GM19025 (cell line): ENCODE measurements at regions not wholly inside any gene's neighbourhood (a gene's known extent, or its start where the extent isn't known, plus 50 kb on each side); places are given as distances from the start of the nearest gene placed in this dataset.

Experiments
- ATAC-seq: cut with Tn5 transposase; IDR thresholded peaks from one replicate; pipeline ENCODE4 v1.9.1; 2021; ENCODE audit warnings: mild to moderate bottlenecking, low read depth, moderate library complexity; ENCODE audit not compliant: unreplicated experiment

DNA sequence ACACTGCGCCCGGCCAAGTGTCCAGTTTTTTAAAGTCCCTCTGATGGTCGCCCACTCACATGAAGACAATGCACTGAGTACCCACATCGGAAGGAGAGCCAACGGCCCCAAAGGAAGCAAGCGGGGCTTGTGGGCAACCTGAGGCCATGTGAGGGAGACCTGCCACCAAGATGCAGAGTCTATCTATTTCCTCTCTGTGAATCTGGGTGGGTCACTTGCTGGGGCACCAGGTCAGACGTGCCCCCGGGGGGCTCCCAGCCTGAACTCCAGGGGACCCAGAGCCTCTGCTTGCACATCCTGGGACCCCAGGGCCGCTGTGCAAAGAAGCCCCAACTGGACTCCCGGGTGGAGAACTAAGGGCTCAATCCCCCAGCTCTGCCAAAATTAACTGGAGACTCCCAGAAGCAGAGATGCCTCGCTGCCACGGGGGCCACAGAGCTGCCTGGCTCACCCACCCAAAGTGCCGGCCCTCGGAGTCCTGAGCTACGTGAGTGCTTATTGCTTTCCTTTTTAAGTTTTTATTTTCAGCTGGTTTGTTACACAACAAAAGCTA lies 106.4 kb downstream of the BRD1 start:
- no peak for ATAC-seq

DNA sequence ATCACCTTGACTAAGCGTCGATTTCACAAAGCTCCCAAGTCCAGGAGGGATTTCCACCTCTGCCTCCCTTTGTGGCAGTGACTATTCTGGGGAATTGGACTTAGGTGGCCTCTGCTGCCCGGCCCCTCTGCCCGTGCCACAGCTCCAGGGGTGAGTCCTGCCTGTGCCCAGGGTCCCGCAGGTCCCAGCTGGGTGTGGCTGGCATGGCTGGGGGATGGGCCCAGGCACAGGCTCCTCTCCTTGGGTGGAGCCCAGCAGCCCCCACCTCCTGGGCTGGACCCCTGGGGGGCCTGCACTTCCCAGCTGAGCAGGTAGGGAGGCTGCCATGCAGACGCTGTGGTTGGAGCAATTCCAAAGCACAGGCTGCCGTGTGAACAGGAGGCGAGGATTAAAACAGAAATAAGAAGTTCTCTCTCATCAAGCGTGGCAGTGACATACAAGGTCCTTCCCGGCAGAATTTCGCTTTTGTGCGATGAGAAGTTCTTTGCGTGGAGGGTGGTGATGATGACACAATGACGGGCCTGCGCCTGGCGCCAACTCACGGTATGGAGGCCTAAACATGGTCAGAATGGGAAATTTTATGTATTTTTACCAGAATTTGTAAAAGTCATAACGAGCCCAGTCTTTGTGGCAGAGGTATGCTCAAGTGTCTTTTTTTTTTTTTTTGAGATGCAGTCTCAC lies 107.3 kb downstream of the BRD1 start:
- no peak for ATAC-seq

DNA sequence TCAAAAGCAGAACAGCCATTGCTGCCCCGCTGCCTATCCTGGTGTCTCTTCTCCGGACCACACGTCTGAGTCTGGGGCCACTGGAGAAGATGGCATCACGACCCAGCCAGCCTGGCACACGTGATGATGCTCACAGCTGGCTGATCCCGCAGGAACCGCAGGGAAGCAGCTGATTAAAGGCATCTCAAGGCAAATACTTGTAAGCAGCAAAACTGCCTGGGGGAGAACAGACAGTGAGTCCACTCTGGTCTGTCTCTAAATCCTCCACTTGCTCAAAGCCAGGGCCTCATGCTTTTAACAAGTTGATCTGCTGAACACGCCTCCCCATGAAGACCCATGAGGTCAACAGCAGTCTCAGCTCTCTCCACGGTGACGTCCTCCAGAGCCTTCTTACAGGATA lies 108.6 kb downstream of the BRD1 start:
- ATAC-seq: no peak

DNA sequence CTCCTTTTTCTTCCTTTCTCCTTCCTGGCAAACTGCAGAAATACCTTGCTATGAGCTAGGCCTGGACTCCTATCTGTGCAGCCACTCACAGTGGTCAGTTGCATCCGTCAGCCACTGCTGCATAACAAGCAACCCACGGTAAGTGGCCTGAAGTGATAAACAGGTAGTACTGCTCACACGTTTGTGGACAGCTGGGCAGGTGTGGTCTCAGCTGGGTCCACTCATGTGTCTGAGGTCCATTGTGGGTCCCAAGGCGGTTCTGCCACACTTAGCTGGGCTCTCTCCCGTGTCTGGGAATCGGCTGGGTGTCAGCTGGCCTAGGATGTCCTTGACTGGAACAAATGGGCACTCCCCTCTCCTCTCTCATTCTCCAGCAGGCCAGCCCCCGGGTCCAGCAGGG lies 109.3 kb downstream of the BRD1 start:
- no peak for ATAC-seq

DNA sequence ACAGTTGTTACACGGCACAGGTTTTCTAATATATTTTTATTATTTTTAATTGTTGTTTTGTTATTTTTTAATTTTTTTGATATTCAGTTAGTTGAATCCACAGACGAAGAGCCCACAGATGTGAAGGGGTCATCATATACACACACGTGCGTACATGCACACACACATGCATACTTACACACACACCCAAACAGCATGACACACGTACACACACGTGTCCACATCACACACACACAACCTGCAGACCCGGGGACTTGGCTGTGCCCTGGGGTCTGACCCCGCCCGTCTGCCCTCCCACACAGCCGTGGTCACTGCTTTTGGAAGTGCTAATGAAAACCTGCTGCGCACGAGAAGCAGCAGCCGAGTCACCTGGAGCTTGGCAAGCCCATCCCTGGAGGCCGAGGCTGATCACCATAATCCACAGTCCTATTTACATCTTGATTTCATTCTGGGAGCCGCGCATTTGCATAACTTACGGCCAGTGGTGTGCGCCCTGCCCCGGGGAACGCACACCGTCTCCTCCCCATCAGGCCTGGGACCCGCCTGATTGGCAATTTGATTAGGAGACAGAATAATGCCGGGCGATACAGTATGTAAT lies 110.3 kb downstream of the BRD1 start:
- no peak for ATAC-seq

DNA sequence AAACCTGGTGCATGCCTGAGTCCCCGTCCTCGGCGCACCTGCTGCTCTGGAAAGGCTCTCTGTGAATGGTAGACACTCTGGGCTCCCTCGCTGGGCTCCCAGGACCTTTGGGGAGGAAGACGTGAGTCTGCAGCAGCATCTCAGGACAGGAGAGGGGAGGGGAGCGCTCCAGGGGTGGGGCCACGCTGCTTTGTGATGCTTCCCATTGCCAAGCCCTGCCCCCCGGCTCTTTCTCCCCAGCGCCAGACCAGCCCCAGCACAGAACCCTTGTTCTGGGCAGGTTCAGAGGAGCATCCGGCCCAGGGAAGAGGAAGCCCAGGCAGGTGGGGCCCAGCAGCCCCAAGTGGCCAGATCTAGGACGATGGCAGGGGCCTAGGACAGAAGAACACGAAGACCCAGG lies 111.2 kb downstream of the BRD1 start:
- ATAC-seq: no peak

DNA sequence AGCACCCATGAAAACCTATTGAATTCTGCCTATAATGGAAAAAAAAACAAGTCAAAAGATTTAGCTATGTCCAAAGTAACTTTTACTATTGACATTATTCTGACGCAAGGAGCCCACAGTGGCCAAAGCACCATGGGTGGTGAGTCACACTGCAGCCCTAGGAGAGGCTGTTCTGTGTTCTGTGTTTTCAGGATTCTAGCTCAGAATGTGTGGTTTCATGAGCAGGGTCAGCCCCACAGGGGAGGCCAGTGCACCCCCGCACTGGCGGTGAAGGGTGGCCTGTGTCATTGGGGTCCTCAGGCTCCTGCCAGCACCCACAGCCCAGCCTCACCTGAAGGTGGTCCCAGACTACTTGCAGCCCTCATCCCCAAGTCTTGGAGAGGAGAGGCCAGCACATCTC lies 112.2 kb downstream of the BRD1 start:
- no peak for ATAC-seq

DNA sequence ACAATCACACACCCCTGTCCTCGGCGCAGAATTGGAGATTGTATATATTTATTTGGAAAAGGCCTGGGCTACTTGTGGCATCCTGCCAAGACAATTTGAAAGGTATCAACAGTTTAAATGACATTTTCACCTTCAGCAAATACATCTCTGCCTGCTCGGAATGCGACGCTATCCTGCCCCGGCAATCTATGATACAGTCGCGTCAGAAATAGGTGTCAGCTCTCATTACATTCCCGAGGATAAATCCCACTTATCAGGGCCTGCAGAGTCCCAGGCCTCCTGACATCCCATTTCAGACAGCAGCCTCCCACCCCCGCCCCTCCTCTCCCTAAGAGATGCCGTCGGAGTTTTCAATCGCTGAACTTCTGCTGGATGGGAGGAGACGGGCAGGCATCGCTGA lies 114.7 kb downstream of the BRD1 start:
- ATAC-seq: no peak

DNA sequence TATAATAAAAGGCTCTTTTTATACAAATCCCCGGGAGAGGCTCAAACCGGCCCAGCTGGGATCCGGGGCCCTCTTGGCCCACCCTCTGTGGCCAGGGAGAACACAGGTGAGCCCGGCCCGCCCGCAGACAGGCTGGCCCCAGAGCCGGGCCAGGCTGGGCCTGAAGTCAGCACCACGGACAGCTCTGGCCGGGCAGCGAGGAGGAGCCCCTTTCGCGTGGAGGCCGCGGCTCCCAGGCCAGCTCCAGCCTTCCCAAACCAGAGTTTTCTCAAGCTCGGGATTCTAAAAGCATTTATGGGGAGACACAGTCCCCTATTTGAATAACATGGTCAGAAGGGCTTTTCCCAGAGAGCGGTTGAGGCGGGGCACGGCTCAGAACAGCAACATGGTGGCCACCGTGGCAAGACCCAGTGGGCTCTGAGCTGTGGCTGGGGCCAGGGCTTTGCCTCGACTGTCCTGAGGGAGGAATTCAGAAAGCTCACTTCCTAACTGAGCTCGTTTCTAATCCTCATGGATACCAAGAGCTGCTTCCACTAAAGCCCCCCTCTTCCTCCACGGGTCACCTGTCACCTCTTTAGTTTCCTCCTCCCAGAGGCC lies 115.4 kb downstream of the BRD1 start:
- ATAC-seq: no peak

DNA sequence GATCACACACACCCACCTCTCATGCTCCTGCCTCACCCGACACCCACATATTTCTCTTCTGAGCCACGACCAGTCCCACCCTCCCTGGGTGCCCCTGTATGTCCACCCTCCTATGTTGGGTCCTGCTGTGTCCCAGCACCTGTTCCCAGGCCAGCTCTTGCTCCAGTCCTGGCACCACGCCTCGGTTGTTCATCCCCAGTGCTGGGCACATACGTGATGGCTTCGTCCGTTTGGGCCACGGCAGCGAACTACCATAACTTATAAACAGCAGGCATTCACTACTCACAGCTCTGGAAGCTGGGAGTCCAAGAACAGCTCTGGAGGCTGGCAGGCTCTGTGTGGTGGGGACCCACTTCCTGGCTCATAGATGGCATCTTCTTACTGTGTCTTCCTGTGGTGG lies 116.9 kb downstream of the BRD1 start:
- ATAC-seq: no peak

DNA sequence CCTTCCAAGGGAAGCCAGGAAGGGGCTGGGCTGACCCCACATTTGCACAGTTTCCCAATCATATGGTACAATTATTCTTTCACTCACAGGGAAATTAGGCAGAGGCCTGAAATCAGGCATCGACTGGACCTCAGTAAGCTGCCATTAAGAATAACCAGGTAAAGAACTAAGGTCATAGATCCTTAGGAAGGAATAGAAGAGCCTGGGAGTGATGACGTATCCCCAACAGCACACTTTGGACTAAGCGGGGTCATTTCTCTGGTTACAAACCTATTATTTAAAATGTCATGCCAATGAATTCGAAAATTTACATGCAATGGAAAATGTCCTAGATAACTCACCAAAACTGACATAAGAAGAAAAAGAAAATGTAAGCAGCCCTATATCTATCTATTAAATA lies 118.2 kb downstream of the BRD1 start:
- no peak for ATAC-seq

DNA sequence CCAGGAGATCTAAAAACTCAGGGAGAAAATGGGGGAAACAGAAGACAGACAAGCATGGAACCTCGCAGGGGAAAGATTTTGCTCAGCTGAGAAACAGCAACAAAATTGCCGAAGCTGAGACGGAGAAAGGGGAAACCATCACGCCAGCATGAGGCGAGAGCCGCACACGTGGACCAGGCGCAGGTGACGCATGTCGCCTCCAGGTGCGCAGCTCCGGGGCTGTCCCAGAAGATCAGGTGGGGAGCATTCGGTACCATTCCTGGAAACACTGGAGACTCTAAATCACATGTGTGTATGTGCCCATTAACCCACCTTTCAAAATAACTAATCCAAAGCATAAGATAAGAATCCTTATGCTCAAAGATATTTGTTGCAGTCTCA lies 121.7 kb downstream of the BRD1 start:
- ATAC-seq: no peak

DNA sequence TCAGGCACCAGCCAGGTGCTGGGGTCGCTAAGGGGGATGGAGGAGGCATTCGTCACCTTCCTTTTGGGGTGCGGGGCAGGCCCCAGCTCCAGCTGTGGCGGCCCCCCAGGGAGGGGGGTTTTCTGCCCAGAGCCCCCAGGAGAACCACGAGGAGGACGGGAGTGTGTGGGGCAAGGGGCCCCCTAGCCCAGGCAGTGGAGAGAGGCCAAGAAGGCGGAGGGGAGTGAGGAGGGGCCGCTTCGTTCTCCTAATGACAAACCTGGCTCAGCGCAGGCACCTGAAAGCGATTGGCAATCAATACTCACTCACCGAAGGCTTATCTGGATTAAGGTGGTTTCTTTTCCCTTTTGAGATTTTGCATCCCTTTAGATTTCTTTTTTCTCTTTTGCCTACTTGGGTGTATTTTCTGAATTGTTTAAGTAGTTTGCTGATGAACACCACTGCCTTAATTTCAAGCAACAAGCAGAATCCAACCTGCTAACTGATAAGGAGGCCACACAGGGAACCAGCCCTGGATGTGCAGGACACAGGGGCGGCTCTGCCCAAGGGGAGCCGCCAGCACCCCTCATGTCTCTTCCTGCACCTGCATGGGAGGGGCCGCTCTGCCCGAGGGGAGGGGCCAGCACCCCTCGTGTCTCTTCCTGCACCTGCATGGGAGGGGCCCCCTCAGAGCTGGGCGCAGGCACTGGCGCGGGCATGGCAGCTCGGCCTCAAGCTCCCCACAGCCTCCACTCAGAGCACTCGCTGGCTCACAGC lies 122.3 kb downstream of the BRD1 start:
- no peak for ATAC-seq

DNA sequence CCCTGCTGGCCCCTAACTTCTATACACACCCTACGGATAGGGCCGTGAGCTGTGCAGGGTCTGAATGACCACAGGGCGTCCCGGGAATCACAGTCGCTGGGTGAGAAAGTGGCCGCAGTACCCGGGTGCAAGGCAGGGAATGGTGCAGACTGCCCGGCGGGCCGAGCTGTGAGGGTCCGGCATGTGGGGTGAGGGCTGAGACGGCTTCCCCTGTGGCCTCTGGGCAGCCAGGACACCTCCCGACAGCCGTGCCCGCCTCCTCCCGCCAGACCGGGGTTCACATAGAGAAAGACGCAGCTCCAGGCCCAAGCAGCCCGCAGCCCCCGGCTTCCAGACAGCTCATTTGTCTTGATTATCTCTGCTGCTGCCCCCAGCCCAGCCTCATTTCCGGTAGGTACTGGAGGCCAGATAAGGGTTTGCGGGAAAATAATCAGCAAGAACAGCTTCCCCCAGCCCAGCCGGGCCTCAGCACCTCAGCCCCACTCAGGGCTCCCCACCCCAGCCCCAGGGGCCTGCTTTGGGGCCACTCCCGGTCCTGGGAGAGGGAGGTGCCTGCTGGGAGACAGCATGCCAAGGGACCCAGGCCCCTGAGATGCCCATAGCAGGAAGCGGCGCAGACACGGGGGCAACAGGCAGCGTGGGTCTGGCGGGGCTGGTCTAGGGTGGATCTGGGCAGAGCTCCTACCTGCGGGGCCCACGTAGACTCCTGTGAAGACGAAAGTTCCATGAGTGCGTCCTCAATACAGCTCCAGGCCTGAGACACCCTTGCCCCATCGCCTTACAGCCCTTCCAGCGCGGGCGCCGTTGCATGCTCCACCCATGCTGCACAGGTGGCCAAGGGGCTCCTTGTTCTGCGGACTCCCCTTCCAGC lies 123.1 kb downstream of the BRD1 start:
- ATAC-seq: no peak

DNA sequence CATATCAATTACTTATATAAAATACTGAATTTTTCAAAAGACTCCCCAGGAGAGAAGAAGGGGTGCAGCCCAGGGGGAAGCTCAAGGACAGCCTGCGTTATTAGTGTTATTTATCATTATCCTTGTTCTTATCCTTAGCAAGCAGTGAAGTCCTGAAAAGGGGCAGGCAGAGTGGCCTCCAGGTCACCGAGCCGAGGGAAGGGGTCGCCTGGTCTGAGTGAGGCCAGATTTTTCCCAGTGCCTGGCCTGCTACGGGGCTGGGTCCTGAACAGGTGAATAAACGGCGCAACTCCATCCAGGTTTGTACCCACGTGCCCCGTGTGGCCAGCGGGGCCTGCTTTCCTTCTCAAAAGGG lies 123.7 kb downstream of the BRD1 start:
- no peak for ATAC-seq

DNA sequence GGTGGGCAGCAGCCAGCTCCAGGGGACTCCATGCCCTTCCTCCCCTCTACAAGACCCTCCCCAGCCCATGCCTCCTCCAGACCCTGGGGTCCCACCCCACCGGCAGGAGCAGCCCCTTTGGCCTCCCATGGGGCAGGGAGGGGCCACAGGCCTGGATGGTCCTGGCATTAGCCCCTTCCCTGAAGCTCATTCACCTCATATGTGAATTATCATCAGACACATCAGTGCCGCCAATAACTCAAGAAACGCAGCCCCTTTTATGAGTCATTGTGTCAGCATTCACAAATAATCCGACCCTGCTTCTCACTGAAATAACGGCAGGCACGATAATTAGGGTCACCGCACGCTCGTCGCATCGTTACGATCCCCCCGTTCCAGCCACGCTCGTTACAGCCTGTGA lies 124.2 kb downstream of the BRD1 start:
- ATAC-seq: no peak

DNA sequence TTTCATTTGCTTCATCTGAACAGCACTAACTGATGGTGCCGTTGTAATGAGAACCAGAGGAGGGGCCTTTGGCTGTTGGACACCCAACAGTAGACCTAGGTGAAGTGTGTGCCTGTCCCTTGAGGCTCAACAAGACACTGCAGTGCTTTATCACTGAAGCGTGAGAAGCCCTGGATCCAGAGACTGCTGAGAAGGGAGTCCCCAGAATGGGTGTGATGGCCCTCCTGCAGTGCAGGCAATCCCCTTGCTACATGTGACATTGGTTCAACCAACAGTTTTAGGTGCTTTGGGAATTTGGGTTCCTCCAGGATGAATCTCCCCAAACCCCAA lies 125.6 kb downstream of the BRD1 start:
- no peak for ATAC-seq

DNA sequence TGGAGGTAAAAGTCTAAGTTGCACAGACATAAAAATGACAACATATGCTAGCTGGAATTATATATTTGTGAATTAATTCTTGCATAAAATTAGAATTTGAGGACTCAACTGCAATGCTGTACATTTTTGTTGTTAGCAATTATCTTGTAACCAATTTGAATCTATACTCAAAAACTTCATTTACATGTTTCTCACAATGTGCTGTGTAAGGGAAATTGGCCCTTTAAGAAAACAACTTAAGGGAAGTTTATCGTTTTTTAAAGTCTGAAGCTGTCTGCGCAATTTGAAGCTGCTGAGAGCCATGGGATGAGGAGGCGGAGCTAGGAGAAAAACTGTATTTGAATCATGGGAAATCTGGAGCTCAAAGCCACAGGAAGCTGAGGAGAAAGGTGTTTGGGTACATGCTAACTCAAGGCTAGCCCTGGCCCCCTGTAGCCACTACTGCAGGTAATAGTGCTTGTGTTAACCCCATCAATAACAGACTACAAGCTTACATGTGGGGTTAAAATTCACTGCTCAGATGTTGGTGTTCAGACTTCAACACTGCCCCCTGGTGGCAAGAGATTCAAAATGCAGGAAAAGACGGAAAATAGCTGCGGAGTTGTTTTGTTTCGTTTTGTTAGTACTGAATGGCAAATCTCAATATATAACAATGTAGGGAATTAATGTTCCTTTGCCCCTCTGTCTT lies 126.1 kb downstream of the BRD1 start:
- no peak for ATAC-seq

DNA sequence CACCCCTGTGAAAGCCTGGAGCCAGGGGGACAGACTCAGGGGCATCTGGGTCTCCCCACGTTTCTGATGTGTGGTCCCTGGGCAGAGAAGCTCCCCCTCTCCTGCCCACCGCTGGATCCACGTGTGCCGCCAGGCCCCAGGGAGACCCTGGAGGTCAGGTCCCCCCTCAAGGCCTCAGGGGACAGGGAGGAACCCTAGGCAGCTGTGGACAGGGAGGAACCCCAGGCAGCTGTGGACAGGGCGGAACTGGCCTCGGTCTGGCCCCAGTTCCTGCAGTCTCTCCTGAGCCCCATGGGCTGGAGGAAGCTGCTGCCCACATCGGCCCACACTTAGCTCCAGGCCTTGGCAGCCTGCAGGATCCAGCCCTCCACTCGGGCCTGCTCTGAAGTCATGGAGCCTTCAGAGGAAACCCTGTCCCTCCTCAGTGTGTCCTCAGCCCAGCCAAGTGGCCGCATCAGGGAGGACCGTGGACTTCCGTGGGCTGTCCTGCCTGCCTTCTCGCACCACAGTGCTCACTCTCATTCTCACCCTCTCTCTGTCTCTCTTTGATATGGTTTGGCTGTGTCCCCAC lies 127.7 kb downstream of the BRD1 start:
- ATAC-seq: no peak

DNA sequence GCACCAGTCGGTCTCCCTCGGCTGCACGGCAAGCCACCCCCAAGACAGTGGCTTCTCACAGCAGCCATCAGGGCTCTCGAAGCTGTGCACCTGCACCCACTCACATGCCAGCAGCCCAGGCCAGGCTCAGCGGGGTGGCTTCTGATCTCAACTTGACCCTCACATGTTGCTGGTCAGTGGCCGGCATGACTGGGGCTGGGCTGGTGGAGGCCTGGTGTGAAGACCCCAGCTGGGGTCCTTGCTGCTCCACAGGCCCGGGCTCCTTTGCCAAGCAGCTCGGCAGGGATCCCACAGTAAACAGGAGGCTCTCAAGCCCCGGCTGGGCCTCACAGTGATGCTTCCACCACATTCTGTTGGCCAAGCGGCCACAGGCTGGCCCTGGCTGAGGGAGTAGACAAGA lies 128.2 kb downstream of the BRD1 start:
- no peak for ATAC-seq
